Tibial artery (tissue), 4 donors: ENCODE measurements at regions not wholly inside any gene's neighbourhood (a gene's known extent, or its start where the extent isn't known, plus 50 kb on each side); places are given as distances from the start of the nearest gene placed in this dataset.

Experiments
- DNase-seq, 2 donors: peaks; one replicate each; pipeline ENCODE4 v3.0.0-alpha.2; 2019
- H3K27ac ChIP-seq, 2 donors: fragments of 200-600 bp; sonication (generic) in 1 of 2; 1 replicate in 1 of 2; 2 replicates in 1 of 2; pipeline ENCODE4 v1.5.1; 2018 to 2019; ENCODE audit warnings: mild to moderate bottlenecking in 1 of 2
- H3K27me3 ChIP-seq, 2 donors: fragments of 200-600 bp; sonication (generic) in 1 of 2; one replicate each; pipeline versions ENCODE4 v1.5.1 to v1.6.0; 2016 to 2019
- H3K36me3 ChIP-seq, 3 donors: fragments of 200-600 bp; sonication (generic) in 2 of 3; one replicate each; pipeline ENCODE4 v1.5.1; 2016 to 2019; ENCODE audit warnings: mild to moderate bottlenecking in 2 of 3
- H3K4me1 ChIP-seq, 4 donors: fragments of 200-600 bp; sonication (generic) in 2 of 4; 1 replicate in 3 of 4; 2 replicates in 1 of 4; pipeline ENCODE4 v1.5.1; 2016 to 2019
- H3K4me3 ChIP-seq, 2 donors: fragments of 200-600 bp; sonication (generic) in 1 of 2; 1 replicate in 1 of 2; 2 replicates in 1 of 2; pipeline ENCODE4 v1.5.1; 2018 to 2019; ENCODE audit warnings: mild to moderate bottlenecking in 2 of 2
- H3K9me3 ChIP-seq, 3 donors: fragments of 200-600 bp; sonication (generic) in 1 of 3; one replicate each; pipeline ENCODE4 v1.5.1; 2016 to 2019
- intact Hi-C: fragments of 100-400 bp; cut with DNase I; formaldehyde crosslinking; loops from one replicate; pipeline ENCODE4 v1.15.0; 2023; ENCODE audit warnings: low total_unique reads
- TF ChIP-seq, protein P1 (sequence below), 2 experiments: fragments of 200-600 bp in 1 of 2; fragments of 450-650 bp in 1 of 2; IDR thresholded peaks; one replicate each; pipeline ENCODE4 v1.5.1; 2017 to 2019; ENCODE audit warnings: antibody characterized with exemption in 2 of 2, mild to moderate bottlenecking in 1 of 2, moderate library complexity in 1 of 2

DNA sequence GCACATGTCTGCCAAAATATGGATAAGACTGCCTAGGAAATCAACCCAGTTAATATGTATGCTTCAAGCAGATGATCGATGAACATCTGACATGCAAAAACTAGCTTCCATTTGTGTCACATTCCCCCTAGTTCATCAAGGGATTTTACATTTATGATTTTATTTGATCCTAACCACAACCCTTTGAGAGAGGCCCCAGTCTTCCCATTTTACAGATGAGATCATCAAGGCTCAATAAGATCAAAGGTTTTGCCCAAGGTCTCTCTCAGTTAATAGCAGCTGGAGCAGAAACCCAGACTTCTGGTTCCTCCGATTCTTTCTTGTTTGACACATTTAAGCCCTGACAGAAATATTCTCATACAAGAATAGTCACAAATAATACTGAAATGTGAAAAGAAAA lies 107.7 kb upstream of the PPP2R5A start:
- intact Hi-C loops, result no loop called here
- H3K4me1 ChIP-seq, result no peaks in the 10 kb centered on the region
- no peaks in the 10 kb centered on the region for H3K36me3 ChIP-seq
- DNase-seq, result no peak
- no peak overlapping the region for H3K27ac ChIP-seq
- no peaks in the 10 kb centered on the region for H3K27me3 ChIP-seq
- no peak overlapping the region for H3K4me3 ChIP-seq
- H3K9me3 ChIP-seq, result no peaks in the 10 kb centered on the region
- TF ChIP-seq, protein P1, sequence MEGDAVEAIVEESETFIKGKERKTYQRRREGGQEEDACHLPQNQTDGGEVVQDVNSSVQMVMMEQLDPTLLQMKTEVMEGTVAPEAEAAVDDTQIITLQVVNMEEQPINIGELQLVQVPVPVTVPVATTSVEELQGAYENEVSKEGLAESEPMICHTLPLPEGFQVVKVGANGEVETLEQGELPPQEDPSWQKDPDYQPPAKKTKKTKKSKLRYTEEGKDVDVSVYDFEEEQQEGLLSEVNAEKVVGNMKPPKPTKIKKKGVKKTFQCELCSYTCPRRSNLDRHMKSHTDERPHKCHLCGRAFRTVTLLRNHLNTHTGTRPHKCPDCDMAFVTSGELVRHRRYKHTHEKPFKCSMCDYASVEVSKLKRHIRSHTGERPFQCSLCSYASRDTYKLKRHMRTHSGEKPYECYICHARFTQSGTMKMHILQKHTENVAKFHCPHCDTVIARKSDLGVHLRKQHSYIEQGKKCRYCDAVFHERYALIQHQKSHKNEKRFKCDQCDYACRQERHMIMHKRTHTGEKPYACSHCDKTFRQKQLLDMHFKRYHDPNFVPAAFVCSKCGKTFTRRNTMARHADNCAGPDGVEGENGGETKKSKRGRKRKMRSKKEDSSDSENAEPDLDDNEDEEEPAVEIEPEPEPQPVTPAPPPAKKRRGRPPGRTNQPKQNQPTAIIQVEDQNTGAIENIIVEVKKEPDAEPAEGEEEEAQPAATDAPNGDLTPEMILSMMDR (IDR thresholded peaks at IDR 0.05), result no peak

DNA sequence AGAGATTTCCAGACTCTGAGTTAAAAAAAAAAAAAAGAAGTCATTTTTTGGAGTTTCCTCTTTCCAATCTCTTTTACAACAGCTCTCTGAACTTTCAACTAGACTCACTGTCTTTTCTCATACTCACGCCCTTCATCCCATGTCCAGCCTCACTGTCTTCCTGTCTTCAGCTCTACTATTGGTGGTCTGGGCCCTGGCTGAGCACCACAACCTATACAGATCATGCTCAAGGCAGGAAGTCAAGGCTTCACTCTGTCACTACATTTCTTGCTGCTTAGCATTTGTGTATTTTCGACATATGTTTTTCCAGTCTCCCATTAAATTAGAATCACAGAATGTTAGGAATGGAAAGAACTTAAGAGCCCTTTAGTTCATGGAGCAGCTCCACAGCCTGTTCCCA lies 106.4 kb upstream of the PPP2R5A start:
- TF ChIP-seq, protein P1 (IDR thresholded peaks at IDR 0.05), result no peak
- no peaks in the 10 kb centered on the region for H3K9me3 ChIP-seq
- DNase-seq, result no peak
- intact Hi-C loops, result no loop called here
- no peak overlapping the region for H3K4me3 ChIP-seq
- H3K36me3 ChIP-seq, result no peaks in the 10 kb centered on the region
- no peaks in the 10 kb centered on the region for H3K4me1 ChIP-seq
- H3K27ac ChIP-seq, result no peak overlapping the region
- no peaks in the 10 kb centered on the region for H3K27me3 ChIP-seq

DNA sequence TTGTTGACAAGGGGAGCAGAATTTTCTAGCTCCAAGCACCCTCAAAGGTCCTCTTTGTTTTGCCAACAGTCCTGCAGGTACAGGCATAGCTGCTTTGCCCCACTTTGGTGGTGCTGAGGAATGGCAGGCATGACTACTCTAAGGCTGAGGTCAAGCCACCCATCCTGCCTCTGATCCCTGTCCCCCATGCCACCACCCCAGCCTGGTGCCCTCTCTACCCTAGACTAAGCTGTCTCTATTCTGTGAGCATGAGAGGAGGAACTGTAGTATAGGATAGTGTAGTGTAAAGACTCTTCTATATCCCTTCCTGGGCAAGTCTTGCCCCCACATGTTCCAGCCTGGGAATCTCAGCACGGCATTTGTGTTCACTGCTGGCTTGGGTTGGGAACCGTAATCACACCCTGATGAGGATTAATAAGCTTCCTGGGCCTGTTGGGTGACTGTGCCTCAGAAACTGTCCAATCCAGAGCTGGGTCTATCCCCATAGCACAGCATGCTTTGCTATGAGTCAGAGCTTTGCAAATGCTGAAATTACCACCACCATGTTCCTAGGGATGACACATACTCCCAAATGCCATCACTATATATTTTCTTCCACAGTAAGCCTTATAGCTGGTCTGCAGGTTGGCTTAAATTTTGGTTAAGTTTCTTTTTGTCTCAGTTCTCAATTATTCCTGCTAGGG lies 105.7 kb upstream of the PPP2R5A start:
- intact Hi-C loops, result no loop called here
- no peak for DNase-seq
- TF ChIP-seq, protein P1 (IDR thresholded peaks at IDR 0.05), result no peak

DNA sequence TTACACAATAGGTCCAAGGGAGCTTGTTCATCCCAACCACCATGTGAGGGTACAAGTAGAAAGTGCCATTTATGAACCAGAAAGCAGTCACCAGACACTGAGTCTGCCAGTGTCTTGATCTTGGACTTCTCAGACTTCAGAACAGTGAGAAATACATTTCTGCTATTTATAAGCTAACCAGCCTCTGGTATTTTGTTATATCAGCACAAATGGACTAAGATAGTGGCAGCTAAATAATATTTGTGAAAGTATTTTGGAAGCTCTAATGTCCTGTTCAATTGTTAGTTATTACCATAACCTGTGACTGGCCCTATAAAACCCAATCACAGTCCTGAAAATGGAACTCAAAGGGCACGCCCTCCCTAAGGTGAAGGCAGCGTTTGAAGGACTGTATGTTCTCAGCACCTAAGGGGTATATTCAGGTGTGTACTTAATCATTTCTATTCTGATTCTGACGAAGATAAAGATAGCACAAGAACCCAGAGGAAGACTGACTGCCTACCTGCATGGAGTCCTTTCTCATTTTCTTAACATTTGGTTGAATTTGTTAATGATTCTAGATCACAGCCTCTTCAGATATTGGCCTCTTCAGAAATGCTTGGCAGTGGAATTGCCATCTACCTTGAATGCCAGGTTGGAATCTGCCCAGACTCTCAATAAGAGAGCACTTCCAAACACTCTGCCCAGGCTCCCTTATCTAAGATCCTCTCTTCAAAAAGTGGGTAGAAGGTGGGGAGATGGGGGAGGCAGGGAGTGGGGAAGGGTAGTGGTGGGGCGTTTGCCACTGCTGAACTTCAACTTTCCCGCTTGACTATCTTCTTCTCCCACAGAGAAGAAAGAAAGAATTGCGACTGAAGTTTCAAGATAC lies 104.0 kb upstream of the PPP2R5A start:
- no peaks in the 10 kb centered on the region for H3K36me3 ChIP-seq
- no peaks in the 10 kb centered on the region for H3K9me3 ChIP-seq
- TF ChIP-seq, protein P1 (IDR thresholded peaks at IDR 0.05), result no peak
- no peak overlapping the region for H3K4me3 ChIP-seq
- H3K4me1 ChIP-seq, result no peaks in the 10 kb centered on the region
- intact Hi-C loops, result no loop called here
- H3K27ac ChIP-seq, result no peak overlapping the region
- H3K27me3 ChIP-seq, result no peaks in the 10 kb centered on the region
- DNase-seq, result no peak

More for the DNA sequence above, 105.7 kb upstream of the PPP2R5A start:
- no peak overlapping the region for H3K27ac ChIP-seq
- no peaks in the 10 kb centered on the region for H3K4me1 ChIP-seq
- H3K9me3 ChIP-seq, result no peaks in the 10 kb centered on the region
- no peaks in the 10 kb centered on the region for H3K27me3 ChIP-seq
- no peaks in the 10 kb centered on the region for H3K36me3 ChIP-seq
- H3K4me3 ChIP-seq, result no peak overlapping the region

DNA sequence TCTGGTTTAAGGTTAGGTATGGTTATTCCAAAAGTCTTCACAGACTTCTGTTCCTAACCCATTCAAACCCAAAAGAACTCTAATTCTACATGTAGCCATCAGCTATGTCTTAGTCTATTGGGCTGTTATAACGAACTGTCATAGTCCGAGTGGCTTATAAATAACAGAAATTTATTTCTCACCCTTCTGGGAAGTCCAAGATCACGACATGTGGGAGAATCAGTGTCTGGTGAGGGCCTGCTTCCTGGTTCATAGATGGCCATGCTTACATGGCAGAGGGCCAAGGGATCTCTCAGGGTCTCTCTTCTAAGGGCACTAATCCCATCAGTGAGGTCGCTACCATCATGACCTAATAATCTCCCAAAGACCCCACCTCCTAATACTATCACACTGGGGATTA lies 103.0 kb upstream of the PPP2R5A start:
- Histone ChIP-seq H3K9me3 (no peaks in the 10 kb centered on the region), H3K36me3 (no peaks in the 10 kb centered on the region), H3K4me3 (no peak overlapping the region), H3K27me3 (no peaks in the 10 kb centered on the region), H3K27ac (no peak overlapping the region), H3K4me1 (peaks cover 0 to 6% (median 0%) of the 10 kb centered on the region in 4 donors)
- intact Hi-C loops, result no loop called here
- no peak for DNase-seq
- TF ChIP-seq, protein P1 (IDR thresholded peaks at IDR 0.05), result no peak
